ENCODE measurements at regions not wholly inside any gene's neighbourhood (a gene's known extent, or its start where the extent isn't known, plus 50 kb on each side); places are given as distances from the start of the nearest gene placed in this dataset.

DNA sequence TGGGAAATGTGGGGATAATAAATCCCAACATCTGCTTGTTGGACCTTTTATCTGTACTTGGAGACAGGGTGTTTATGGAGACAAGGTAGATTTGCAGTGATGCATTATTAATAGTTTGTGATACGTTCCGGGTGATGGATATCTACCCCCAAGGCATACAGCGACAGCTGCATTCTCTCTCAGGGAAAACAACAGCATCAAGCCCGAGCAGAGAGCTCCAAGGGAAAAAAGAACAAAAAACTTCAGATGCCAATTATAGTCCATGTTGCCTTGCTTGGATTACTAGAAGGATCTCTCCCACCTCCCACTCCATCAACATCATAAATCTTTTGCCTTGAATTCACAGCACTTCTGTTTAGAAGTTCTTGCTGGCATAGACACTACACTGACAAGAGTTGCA lies 187.5 kb upstream of the CDH11 start:
- DNase-seq (ENCODE audit: low spot score): no peak

GRCh38 chr16:65308506-65308905 lies 186.6 kb upstream of the CDH11 start:
- DNase-seq (ENCODE audit: low spot score): no peak

GRCh38 chr16:65307286-65307685 lies 185.4 kb upstream of the CDH11 start:
- no peak for DNase-seq (ENCODE audit: low spot score)

DNA sequence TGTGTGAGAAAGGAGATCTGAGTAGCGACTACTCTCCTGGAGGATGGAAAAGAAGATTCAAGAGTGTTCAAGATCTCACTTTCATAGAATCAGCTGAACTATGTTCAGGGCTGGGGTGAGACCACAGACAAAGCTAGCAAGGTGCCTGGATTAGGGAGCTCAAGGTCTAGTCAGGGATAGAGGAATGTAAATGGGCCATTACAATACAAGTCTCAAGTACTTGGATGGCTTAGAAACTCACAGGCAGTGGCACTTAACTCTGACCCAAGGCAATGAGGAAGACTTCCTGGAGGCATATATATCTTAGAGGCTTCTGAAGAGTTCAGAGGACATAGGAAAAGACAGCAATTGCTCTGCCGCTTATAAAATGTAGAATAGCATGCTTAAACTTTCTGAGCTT lies 184.9 kb upstream of the CDH11 start:
- DNase-seq (ENCODE audit: low spot score): no peak

DNA sequence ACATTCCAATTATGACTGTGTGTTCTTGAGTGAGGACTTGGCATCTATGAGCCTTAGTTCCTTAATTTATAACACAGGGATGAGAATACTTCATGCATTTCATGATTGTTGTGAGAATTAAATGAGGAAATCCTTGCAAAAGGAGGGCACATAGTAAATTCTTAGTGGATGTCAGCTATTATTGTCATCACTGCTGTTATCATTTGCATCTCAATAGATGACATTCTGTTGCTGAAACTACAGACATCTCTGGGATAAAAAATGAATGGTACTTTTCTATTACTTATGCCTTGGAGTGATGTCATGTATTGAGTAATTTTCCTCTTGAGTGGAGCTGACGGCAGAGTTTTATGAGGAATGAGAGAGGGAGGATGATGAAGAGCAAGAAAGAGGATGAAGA lies 184.4 kb upstream of the CDH11 start:
- DNase-seq (ENCODE audit: low spot score): no peak

DNA sequence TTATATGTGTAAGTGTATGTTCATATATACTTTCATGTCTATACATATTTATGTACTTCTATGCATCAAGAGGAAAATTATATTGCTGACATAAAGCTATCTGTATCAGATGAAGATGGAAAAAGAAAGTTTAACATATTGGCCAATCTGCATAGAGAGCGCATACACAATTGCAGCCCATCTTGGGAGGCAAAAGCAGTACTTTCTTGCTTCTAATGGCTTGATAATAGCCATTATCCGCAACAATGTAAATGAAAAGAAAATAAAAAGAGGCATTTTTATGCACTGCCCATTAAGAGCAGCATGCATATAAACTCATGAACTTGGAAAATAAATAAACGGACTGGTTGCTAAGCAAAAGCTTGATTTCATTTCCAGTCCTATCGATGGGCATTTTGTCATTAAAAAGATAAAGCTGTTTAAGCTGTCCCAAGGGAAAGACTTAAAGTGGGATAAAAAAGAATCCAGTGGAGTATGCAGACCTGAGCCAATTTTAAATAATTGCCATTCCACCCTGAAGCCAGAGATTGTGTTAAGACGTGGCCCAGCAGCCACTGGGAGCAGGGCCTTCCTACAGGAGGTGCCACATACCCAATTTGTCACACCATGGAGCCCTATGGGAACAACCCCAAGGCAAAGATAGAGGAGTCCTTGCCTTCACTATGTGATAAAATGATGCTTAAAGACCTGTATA lies 183.6 kb upstream of the CDH11 start:
- DNase-seq (ENCODE audit: low spot score): no peak

DNA sequence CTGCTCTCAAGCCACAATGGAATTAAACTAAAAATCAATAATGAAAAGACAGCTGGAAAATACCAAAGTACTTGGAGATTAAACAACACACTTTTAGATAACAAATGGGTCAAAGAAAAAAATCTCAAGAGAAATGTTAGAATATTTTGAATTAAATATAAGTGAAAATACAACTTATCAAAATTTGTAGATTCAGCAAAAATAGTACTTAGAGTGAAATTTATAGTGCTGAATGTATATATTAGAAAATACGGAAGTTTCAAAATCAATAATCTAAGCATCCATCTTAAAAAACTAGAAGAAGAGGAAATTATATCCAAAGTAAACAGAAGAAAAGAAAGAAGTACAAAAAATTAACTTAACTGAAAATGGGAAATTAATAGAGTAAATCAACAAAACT lies 179.2 kb upstream of the CDH11 start:
- DNase-seq (ENCODE audit: low spot score): no peak

- no peak for DNase-seq (ENCODE audit: low spot score)
Observed at GRCh38 chr16:65297453-65297852, 175.6 kb upstream of the CDH11 start.

DNA sequence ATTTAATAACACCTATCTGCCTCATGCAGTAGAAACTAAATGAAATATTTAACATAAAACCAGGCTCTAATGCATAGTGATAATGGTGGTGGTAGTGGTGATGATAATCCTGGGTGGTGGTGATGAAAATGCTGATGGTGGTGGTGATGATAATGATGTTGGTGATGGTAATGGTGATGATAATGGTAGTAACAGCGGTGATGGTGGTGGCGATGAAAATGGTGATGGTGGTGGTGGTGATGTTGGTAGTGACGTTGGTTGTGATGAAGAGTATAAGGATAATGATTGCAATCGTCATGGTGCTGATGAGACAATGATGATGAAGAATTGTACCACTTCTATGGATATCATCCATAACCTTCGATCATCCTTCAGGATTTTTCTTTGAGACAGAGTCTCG lies 173.7 kb upstream of the CDH11 start:
- DNase-seq (ENCODE audit: low spot score): no peak

DNA sequence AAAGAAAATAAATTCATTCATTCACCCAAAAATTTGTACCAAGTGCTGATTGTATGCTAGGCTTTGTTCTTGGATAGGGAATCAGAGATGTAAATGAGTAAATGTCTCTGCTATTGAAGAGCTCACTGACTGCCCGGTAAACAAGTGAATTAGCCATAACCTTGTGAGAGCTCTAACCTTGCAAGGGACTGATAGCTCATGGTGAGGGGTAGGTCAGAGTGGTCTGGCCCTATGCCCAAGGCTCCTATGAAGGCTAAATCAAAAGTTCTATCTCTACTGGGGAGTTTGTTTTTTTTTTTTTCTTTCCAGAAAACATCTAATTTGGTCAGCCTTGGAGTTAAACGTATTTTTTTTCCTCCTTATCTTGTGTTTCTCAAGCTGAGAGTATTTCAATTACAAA lies 172.8 kb upstream of the CDH11 start:
- DNase-seq (ENCODE audit: low spot score): no peak

DNA sequence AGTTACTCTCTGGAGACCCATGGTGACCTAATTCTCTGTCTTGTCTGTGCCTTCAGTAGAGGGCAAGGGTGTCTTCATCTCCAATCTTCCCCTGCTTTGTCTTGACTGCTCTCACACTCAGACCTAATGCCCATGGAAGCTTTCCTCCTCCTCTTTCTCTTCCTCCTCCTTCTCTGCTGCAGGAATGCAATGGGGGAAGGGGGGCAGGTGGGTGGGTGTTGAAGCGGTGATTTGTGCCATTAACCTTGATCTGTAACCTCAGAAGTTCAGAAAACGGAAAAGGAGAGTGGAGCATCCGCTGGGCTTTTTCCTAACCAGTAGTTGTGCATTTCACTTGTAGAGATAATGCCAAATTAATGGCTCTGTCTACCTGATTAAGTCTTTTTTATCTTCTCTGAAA lies 172.3 kb upstream of the CDH11 start:
- DNase-seq (ENCODE audit: low spot score): no peak

DNA sequence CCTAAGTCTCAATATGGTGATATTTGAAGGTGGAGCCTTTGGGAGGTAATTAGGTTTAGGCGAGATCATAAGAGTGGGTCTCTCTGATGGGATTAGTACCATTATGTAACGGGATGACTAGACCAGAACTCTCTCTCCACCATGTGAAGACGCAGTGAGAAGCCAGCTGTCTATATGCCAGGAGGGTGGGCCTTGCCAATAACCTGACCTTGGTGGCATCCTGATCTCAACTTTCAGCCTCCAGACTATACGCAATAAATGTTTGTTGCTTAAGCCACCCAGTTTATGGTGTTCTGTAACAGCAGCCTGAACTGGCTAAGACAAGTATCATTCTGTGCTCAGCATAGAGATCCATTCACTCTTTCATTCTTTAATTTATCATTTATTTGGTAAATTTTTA lies 167.2 kb upstream of the CDH11 start:
- DNase-seq (ENCODE audit: low spot score): no peak

DNA sequence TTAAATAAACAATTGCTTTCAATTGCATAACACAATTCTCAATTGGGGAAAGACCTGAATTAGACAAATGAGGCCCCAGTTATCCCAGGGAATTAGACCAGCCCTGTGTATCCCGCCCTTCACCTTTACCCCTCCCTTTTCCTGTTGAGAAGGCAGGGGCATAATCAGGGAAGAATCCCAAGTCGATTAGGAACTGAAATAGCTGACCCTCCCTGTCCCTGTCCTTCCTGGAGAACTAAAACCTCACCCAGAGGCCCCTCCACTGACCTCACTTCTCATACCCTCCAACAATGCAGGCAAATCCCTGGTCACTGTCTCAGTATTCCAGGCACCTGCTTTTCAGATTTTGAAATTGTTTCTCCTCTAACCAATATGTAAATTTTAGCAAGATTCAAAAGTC lies 165.4 kb upstream of the CDH11 start:
- no peak for DNase-seq (ENCODE audit: low spot score)

DNA sequence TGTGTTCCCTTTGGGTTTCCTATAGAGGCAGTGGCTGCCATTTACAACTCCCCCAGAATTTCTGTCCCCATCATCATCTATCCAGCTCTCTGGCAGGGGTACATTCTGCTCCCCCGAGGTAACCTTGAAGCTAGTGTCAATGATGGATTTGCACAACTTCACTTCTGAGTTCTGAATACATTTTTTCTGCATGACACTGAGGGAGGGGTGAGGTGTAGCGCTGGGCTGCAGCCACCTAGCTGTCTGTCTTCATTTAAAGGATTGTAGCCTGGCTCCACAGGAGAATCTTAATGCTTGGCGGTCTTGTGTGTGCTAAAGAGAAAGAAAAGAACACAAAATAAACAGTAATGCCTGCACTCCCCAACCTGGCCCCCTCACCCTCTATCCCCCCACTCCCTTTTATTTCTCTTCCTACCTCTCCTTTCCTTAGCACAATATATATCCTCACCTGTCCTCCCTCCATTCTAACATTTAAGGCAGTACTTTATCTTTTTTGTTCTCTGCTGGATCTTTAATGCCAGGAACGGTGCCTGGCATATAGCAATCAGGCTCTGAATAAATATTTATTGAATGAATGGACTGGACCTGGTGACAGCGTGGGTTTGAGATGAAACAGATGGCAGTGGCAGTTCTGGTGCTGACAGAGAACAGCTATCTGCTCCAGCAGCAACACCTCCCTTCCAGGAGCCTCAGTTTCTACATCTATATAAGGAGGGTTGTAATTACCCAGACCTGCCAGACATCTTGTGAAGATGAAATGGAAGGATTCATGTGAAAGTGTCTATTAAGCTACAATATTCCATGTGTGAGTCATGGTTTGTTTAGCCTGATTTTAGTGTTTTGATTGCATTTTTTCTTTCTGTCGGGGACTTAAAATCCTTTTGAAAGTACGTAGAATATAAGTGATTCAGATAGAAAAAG lies 163.5 kb upstream of the CDH11 start:
- no peak for DNase-seq (ENCODE audit: low spot score)

DNA sequence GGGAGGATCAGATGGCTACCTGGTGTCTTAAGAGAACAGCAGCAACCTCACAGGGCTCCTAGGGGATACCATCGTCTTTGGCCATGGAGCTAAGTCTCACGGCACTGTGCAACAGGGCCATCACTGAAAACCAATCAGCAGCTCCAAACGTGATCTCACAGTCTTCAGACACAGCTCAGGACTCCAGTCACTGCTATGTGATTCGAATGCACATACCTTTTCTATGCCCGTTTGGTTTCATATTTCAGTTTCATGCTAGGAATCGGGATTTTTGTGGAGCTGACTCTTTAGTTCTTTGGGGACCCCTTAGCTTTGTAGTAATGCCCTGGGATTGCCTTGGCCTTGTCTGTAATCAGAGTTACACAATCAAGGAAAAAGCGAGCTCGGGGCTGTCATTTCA lies 162.8 kb upstream of the CDH11 start:
- DNase-seq (ENCODE audit: low spot score): no peak

DNA sequence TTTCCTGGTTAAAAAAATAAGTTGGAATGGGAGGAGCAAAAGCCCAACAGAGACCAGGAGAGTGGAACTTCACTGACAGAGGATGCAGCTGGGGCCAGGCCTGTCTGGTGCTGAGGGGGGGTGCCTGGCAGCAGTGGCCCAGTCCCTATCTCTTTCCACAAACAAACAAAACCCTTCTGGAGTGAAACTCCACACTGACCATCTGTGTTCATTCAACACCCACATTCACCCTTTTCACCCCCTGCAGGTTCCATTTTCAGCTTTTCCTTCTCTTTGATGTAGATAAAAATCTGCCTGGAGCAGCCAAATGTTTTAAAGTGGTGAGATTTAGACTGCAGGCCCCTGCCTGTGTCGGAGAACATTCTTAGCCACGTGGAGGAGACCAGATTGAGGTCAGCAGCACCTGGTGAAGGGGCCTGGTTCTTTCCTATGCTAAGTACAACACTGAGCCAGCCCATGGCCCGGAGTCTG lies 161.4 kb upstream of the CDH11 start:
- DNase-seq (ENCODE audit: low spot score): no peak

- DNase-seq (ENCODE audit: low spot score): no peak
Observed at GRCh38 chr16:65281586-65281985, 159.7 kb upstream of the CDH11 start.

- DNase-seq (ENCODE audit: low spot score): no peak
Observed at GRCh38 chr16:65280845-65281512, 159.1 kb upstream of the CDH11 start.

DNA sequence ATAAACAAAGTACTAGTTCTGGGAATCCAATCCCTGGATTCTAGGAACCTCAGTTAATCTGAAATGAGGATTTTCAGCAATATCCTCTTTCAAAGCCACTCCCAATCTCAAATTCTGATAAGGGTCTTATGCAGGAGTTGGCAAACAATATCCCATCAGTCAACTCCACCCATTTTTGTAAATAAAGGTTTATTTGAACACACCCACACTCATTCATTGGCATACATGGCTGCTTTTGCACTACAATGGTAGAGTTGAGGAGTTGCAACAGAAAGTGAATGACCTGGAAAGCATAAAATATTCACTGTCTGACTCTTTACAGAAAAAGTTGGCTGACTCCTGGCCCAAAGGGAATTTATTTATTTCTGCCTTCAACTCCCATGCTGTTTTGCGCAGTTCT lies 157.7 kb upstream of the CDH11 start:
- no peak for DNase-seq (ENCODE audit: low spot score)

DNA sequence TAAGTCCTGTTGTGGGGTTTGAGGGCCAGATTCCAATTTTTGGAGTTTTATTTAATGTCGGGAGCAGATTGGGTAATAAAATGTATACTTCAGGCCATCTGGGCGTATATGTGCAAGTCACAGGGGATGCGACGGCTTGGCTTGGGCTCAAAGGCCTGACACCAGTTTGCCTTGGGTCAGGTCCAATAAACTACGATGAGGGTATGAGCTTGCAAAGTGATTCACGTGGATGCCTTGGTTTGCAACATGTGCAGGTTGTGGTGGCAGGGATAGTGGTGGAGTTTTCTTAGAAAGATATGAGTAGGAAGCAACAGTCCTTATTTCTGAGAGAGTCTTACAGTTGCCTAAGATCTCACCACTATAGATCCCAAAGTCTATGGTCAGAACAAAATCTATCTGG lies 157.0 kb upstream of the CDH11 start:
- no peak for DNase-seq (ENCODE audit: low spot score)

- no peak for DNase-seq (ENCODE audit: low spot score)
Observed at GRCh38 chr16:65274566-65274965, 152.7 kb upstream of the CDH11 start.

DNA sequence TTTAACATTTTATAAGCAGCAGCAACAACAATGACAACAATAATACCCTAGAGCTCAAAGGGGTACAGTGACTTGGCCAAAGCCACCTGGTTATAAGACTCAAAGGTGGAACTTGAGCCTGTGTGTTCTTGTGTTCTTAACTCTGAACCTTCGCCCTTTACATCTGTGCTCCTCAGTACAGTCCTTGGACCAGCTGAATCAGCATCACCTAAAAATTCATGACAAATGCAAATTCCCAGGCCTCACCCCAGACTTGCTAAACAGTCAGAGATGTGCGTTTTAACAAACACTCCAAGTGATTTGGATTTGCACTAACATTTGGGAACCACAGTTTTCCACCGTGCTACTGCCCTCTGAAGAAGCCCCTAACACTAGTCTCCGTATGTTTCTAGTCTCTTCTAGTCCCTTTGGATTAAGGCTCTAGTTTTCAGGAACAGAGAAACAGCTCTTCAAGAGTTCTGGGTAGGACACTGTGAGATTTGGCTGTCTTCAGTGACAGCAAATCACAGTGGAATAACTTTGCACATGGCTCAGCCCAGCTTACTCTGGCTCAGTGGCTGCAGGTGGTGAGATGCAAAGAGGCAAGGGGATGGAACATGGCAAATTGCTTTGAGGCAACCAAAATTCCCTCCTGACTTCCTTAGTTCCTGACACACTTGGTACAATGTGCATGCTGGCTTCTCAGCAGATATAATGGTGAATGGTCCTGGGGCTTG lies 151.0 kb upstream of the CDH11 start:
- DNase-seq (ENCODE audit: low spot score): no peak
